Skeletal muscle tissue (tissue), 3 donors: ENCODE measurements at regions not wholly inside any gene's neighbourhood (a gene's known extent, or its start where the extent isn't known, plus 50 kb on each side); places are given as distances from the start of the nearest gene placed in this dataset.

Source experiments
- H3K27ac ChIP-seq: one replicate; pipeline ENCODE4 v1.7.0; 2013; ENCODE audit warnings: mild to moderate bottlenecking, low read depth, low read length, inconsistent platforms
- H3K27me3 ChIP-seq, 3 donors: one replicate each; pipeline ENCODE4 v1.7.0; 2013; ENCODE audit warnings: low read length in 3 of 3; ENCODE audit not compliant: control insufficient read depth in 3 of 3, insufficient read depth in 3 of 3
- H3K36me3 ChIP-seq, 3 donors: one replicate each; pipeline ENCODE4 v1.7.0; 2013; ENCODE audit warnings: low read length in 3 of 3; ENCODE audit not compliant: control insufficient read depth in 3 of 3, insufficient read depth in 3 of 3
- H3K4me1 ChIP-seq, 3 donors: one replicate each; pipeline ENCODE4 v1.7.0; 2013; ENCODE audit warnings: low read length in 3 of 3, mild to moderate bottlenecking in 3 of 3; ENCODE audit not compliant: control insufficient read depth in 3 of 3, insufficient read depth in 3 of 3
- H3K4me3 ChIP-seq, 3 donors: one replicate each; pipeline ENCODE4 v1.7.0; 2013; ENCODE audit warnings: low read length in 3 of 3
- H3K9ac ChIP-seq, 3 donors: one replicate each; pipeline ENCODE4 v1.7.0; 2013; ENCODE audit warnings: low read length in 3 of 3, mild to moderate bottlenecking in 3 of 3, moderate library complexity in 2 of 3, low read depth in 1 of 3
- H3K9me3 ChIP-seq, 3 donors: one replicate each; pipeline ENCODE4 v1.7.0; 2013; ENCODE audit warnings: low read length in 3 of 3; ENCODE audit not compliant: control insufficient read depth in 3 of 3
- donor health status: Osteomylitis.

DNA sequence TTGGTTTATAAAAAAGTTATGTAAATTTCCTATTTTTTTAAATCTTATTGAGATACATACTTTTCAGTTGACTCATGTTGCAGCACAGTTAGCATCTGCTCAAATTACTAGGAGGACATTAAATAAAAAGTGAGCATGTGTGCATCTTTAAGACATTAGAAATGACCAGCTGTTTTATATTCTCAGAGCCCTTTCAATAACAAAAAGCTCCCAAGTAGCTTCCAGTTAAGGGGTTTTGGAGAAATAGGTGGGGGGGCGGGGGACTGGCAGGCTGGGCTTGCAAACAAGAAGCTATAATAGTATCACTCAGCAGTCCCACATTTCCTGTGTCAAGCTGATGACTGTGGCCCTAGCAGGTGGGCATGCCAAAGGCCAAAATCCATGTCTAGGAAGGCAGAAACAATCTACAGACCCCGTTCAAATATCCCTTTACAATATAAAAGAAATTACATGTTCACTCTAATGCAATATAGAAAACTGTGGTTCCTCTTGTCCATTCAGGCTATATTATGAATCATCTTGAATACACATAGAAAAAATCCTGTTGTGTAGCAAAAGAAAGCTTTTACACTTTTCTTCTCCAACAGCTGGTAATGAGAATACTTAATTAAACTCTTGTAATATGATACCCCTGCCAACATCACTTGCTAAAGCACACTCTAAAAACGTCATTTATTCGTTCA, 1713.2 kb upstream of the SLC10A2 start:
- no peak overlapping the region for H3K4me3 ChIP-seq
- H3K9me3 ChIP-seq, result no peaks in the 10 kb centered on the region
- no peaks in the 10 kb centered on the region for H3K36me3 ChIP-seq
- H3K9ac ChIP-seq, result no peak overlapping the region
- no peaks in the 10 kb centered on the region for H3K27me3 ChIP-seq
- no peak overlapping the region for H3K27ac ChIP-seq
- H3K4me1 ChIP-seq, result no peaks in the 10 kb centered on the region

DNA sequence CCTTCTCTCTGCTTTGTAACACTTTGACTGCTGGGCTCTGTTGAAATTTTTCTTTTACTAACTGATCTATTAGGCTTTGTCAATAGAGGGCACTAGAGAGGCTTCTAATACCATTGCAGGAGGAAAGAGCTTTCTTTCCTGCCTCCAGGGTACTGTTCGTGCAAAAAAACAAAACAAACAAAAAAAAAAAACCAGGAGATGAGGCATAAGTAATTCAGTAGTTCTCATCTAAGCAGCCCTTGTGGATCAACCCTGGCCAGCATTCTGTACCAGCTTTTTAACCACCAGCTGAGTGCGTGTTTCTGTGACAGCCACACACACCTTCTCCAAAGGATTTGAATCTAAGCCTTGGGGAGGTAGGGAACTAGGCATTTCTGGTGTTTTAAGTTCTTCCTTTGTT, 1707.6 kb upstream of the SLC10A2 start:
- H3K27me3 ChIP-seq, result no peaks in the 10 kb centered on the region
- no peaks in the 10 kb centered on the region for H3K4me1 ChIP-seq
- H3K4me3 ChIP-seq, result no peak overlapping the region
- H3K27ac ChIP-seq, result no peak overlapping the region
- H3K9ac ChIP-seq, result no peak overlapping the region
- no peaks in the 10 kb centered on the region for H3K9me3 ChIP-seq
- H3K36me3 ChIP-seq, result no peaks in the 10 kb centered on the region

DNA sequence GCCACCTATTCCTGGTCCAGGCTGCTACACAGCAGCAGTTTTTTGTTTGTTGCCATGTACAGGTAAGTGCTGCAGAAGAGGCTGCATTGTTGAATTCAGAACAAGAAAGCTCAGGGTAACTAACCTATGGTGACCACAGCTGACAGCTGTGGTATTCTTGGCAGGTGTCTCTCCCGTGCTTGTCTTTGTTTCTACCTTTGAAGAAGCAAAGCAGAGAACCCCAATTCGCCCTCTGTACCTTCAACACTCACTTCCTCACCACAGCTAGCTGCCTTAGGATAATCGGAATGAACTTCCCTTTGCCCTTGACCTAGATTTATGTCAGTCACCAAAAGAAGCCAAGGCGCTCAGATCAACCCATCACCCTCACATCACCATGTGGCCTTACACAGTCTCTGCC, 1703.3 kb upstream of the SLC10A2 start:
- H3K27ac ChIP-seq, result no peak overlapping the region
- H3K9me3 ChIP-seq, result no peaks in the 10 kb centered on the region
- H3K27me3 ChIP-seq, result no peaks in the 10 kb centered on the region

DNA sequence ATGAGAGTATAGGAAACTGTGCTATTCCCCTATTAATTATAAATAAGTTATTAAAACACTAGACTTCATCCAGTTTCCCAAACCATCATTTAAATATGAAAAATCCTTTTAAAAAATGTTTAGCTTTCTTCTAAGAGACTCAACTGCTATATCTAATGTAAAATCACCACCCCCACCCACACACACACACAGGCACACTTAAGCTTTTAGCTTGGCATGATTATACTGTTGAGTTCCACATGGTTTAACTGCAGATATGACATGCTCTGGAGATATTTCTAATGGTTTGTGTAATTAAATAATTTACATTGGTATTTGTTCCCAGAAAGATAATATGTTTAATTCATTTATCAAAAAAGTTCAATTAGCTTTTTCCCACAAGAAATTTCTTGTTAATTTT, 1700.1 kb upstream of the SLC10A2 start:
- Histone ChIP-seq H3K27me3 (no peaks in the 10 kb centered on the region), H3K36me3 (no peaks in the 10 kb centered on the region), H3K9me3 (no peaks in the 10 kb centered on the region), H3K9ac (no peak overlapping the region), H3K4me3 (no peak overlapping the region), H3K4me1 (no peaks in the 10 kb centered on the region), H3K27ac (no peak overlapping the region)

More for the DNA sequence above, 1703.3 kb upstream of the SLC10A2 start:
- Histone ChIP-seq H3K4me3 (no peak overlapping the region), H3K36me3 (no peaks in the 10 kb centered on the region), H3K4me1 (no peaks in the 10 kb centered on the region), H3K9ac (no peak overlapping the region)

DNA sequence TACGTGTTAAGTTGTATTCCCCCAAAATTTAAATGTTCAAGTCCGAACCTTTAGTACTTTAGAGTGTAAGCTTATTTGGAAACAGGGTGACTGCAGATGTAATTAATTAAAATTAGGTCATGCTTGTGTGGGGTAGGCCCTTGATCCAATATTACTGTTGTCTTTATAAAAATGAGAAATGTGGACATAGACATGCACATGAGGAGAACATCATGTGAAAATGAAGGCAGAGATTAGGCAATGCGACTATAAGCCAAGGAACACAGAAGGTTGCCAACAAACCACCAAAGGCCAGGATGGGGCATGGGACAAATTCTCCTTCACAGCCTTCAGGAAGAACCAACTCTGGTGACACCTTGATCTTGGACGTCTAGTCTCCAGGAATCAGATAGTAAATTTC, 1698.4 kb upstream of the SLC10A2 start:
- H3K27me3 ChIP-seq, result no peaks in the 10 kb centered on the region
- H3K9ac ChIP-seq, result no peak overlapping the region
- H3K4me1 ChIP-seq, result no peaks in the 10 kb centered on the region
- H3K4me3 ChIP-seq, result no peak overlapping the region
- H3K36me3 ChIP-seq, result no peaks in the 10 kb centered on the region
- no peaks in the 10 kb centered on the region for H3K9me3 ChIP-seq
- H3K27ac ChIP-seq, result no peak overlapping the region

DNA sequence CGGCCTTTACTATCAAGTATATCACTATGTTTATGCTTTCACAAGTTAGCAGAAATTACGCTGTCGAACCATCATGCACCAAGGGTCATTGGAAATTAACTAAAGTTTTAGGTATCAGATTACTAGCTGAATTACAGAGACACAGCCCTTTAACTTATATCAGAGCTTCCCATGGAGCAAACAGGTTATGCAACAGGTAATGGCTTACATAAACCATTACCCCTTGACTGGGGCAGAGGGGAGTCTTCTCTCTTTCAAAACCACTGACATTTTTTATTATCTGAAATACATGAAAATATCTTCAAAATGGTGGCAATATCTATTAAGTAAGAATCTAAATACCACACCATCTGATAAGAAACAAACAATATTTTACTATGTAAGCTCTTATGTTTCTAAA, 1692.9 kb upstream of the SLC10A2 start:
- Histone ChIP-seq H3K4me3 (no peak overlapping the region), H3K4me1 (no peaks in the 10 kb centered on the region), H3K27me3 (no peaks in the 10 kb centered on the region), H3K36me3 (no peaks in the 10 kb centered on the region), H3K9me3 (no peaks in the 10 kb centered on the region), H3K9ac (no peak overlapping the region), H3K27ac (no peak overlapping the region)

DNA sequence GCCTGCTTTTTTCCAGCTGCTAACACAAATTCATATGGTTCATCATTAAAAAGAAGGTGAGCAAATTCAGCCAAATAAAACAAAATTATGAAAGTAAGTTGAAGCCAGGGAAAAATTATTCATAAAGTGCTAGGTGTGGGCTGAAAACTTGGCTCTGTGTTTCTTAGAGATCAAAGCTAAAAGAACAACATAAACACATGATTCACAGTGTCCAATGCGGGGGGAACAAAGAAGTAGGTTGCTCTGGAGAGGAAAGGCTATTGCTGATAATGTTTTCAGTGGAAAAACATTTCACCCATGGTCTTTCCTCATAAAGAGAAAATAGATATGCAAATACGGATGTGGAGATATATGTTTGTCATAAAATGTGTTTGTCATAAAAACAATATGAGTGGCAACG, 1691.5 kb upstream of the SLC10A2 start:
- no peak overlapping the region for H3K9ac ChIP-seq
- no peaks in the 10 kb centered on the region for H3K4me1 ChIP-seq
- no peaks in the 10 kb centered on the region for H3K27me3 ChIP-seq
- no peaks in the 10 kb centered on the region for H3K36me3 ChIP-seq
- H3K4me3 ChIP-seq, result no peak overlapping the region
- H3K27ac ChIP-seq, result no peak overlapping the region
- no peaks in the 10 kb centered on the region for H3K9me3 ChIP-seq

DNA sequence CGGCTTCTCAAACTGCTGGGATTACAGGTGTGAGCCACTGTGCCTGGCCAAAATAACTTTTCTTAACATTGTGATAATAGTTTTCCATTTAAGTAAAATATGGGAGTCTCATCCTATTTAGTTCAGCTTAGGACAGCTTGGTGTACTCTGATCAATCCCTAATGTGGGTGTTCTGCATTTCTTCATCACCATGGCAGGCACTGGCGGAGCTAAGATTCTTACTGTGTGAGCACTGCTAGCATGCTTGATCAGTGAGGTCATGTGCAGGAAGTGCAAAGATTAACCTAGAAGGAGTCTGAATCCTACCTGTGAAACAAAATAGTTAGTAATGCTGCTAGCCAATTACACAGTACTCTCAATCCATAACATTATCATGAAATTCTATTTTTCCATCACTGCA, 1684.2 kb upstream of the SLC10A2 start:
- Histone ChIP-seq H3K4me1 (no peaks in the 10 kb centered on the region), H3K4me3 (no peak overlapping the region), H3K9ac (no peak overlapping the region)

DNA sequence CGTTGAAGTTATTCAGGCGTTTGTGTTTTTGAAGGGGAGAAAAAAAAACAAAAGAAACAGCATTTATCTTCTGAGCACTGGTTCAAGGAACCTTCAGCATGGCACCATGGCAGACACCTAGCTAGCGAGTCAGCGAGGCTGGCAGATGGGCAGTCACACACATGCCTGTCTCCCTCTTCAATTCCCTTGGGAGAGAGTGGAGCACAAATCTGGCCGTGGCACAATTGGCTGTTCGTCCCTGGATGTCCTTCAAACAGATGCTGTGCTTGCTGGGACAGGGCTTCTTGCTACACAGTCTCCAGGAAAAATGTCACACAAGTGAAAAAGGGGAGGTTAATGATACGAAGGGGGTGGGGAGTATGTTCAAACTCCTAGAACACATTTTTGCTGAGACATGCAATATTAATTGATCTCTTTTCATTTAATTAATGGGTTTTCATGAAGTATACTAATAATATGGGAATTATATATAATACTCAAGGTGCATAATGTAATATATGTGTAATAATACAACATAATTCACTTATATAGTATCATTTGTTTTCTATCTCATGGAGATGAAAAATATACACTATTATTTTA, 1674.5 kb upstream of the SLC10A2 start:
- Histone ChIP-seq H3K4me3 (no peak overlapping the region), H3K9me3 (no peaks in the 10 kb centered on the region), H3K27ac (no peak overlapping the region), H3K27me3 (no peaks in the 10 kb centered on the region), H3K4me1 (no peaks in the 10 kb centered on the region), H3K36me3 (no peaks in the 10 kb centered on the region), H3K9ac (no peak overlapping the region)

More for the DNA sequence above, 1684.2 kb upstream of the SLC10A2 start:
- H3K27me3 ChIP-seq, result no peaks in the 10 kb centered on the region
- H3K9me3 ChIP-seq, result no peaks in the 10 kb centered on the region
- no peak overlapping the region for H3K27ac ChIP-seq
- no peaks in the 10 kb centered on the region for H3K36me3 ChIP-seq

DNA sequence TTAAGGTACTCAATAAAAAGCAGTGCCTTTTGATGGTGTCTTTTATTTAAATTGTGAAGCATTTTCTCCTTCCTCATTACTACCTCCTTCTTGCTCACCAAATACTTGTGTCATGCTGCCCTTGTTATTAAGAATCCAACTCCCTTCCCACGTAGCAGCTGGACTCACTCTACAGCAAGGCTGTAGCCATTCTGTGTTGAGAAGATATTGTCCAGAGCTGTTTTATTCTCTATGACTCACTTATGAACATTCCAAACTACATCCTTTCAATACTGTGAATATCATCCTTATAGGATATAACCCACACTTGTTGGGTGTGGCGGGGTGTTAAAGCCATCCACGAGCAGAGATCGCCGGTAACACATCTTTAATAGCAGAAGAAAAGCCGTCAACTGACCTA, 1671.5 kb upstream of the SLC10A2 start:
- no peaks in the 10 kb centered on the region for H3K27me3 ChIP-seq
- no peak overlapping the region for H3K9ac ChIP-seq
- no peaks in the 10 kb centered on the region for H3K36me3 ChIP-seq
- no peaks in the 10 kb centered on the region for H3K9me3 ChIP-seq
- H3K4me1 ChIP-seq, result no peaks in the 10 kb centered on the region
- no peak overlapping the region for H3K4me3 ChIP-seq
- H3K27ac ChIP-seq, result no peak overlapping the region
